Neural cell (in vitro differentiated cells): ENCODE measurements at regions not wholly inside any gene's neighbourhood (a gene's known extent, or its start where the extent isn't known, plus 50 kb on each side); places are given as distances from the start of the nearest gene placed in this dataset.

ENCODE experiments used
- H2AFZ ChIP-seq: fragments of 200-600, 300-800 bp; sonication (generic), shearing (Covaris generic); 2 replicates; pipeline ENCODE4 v1.6.0; 2014; ENCODE audit warnings: low read depth, mild to moderate bottlenecking, antibody characterized with exemption, low read length, moderate library complexity
- H3F3A ChIP-seq: fragments of 200-600 bp; shearing (Covaris generic); 2 replicates; pipeline ENCODE4 v1.6.1; 2016; ENCODE audit warnings: mild to moderate bottlenecking, moderate library complexity, mixed read lengths, antibody characterized with exemption, low read length; ENCODE audit not compliant: insufficient read depth, poor library complexity, severe bottlenecking
- H3K27ac ChIP-seq: fragments of 200-600, 300-800 bp; sonication (generic), shearing (Covaris generic); 2 replicates; pipeline ENCODE4 v1.5.1; 2014; ENCODE audit warnings: mild to moderate bottlenecking, low read length, moderate library complexity
- H3K27me3 ChIP-seq: fragments of 300-800, 200-600 bp; sonication (generic), shearing (Covaris generic); 2 replicates; pipeline ENCODE4 v1.6.0; 2014; ENCODE audit warnings: mild to moderate bottlenecking, low read depth, low read length, moderate library complexity; ENCODE audit not compliant: insufficient read depth
- H3K36me3 ChIP-seq: fragments of 300-800, 200-600 bp; sonication (generic), shearing (Covaris generic); 2 replicates; pipeline ENCODE4 v1.5.1; 2014; ENCODE audit warnings: mild to moderate bottlenecking, antibody characterized with exemption, low read length, moderate library complexity; ENCODE audit not compliant: insufficient read depth
- H3K4me2 ChIP-seq: fragments of 300-800, 200-600 bp; sonication (generic), shearing (Covaris generic); 2 replicates; pipeline ENCODE4 v1.6.0; 2014; ENCODE audit warnings: mild to moderate bottlenecking, low read length
- H3K4me3 ChIP-seq: fragments of 300-800, 200-600 bp; sonication (generic), shearing (Covaris generic); 2 replicates; pipeline ENCODE4 v1.5.1; 2014; ENCODE audit warnings: mild to moderate bottlenecking, low read length, moderate library complexity
- H3K79me2 ChIP-seq: fragments of 200-600 bp; shearing (Covaris generic); replicated peaks from 2 replicates; pipeline ENCODE4 v1.6.0; 2014; ENCODE audit warnings: mild to moderate bottlenecking, low read length, moderate library complexity; ENCODE audit not compliant: insufficient read depth
- H3K9ac ChIP-seq: fragments of 300-800, 200-600 bp; sonication (generic), shearing (Covaris generic); 2 replicates; pipeline ENCODE4 v1.6.1; 2016; ENCODE audit warnings: mild to moderate bottlenecking, low read length, mixed read lengths
- H3K9me2 ChIP-seq: fragments of 200-600 bp; shearing (Covaris generic); 2 replicates; pipeline ENCODE4 v1.6.1; 2016; ENCODE audit warnings: mild to moderate bottlenecking, low read length, mixed read lengths; ENCODE audit not compliant: insufficient read depth
- H3K9me3 ChIP-seq: fragments of 200-600, 300-800 bp; sonication (generic), shearing (Covaris generic); 2 replicates; pipeline ENCODE4 v1.6.1; 2016; ENCODE audit warnings: mild to moderate bottlenecking, mixed run types, low read length, moderate library complexity, mixed read lengths
- H4K20me1 ChIP-seq: fragments of 200-600 bp; shearing (Covaris generic); 2 replicates; pipeline ENCODE4 v1.6.1; 2016; ENCODE audit warnings: mild to moderate bottlenecking, mixed run types; ENCODE audit not compliant: insufficient read depth
- CTCF ChIP-seq: fragments of 450-650 bp; IDR thresholded peaks from 2 replicates; pipeline ENCODE4 v1.5.1; 2014; ENCODE audit warnings: antibody characterized with exemption, mild to moderate bottlenecking, moderate library complexity; ENCODE audit not compliant: poor library complexity, severe bottlenecking
- EP300 ChIP-seq: fragments of 450-650 bp; conservative IDR thresholded peaks from 2 replicates; pipeline ENCODE4 v1.6.1; 2014; ENCODE audit warnings: antibody characterized with exemption, mild to moderate bottlenecking, moderate library complexity; ENCODE audit not compliant: poor library complexity, severe bottlenecking
- EZH2 ChIP-seq: fragments of 200-600, 300-800 bp; shearing (Covaris generic), sonication (generic); IDR thresholded peaks from 2 replicates; pipeline ENCODE4 v1.6.1; 2014; ENCODE audit warnings: antibody characterized with exemption, low read length, borderline replicate concordance, mild to moderate bottlenecking; ENCODE audit not compliant: insufficient read depth, poor library complexity, severe bottlenecking
- MXI1 ChIP-seq: fragments of 450-650 bp; conservative IDR thresholded peaks from 2 replicates; pipeline ENCODE4 v1.6.1; 2014; ENCODE audit warnings: antibody characterized with exemption, mild to moderate bottlenecking; ENCODE audit not compliant: poor library complexity, severe bottlenecking
- POLR2AphosphoS5 ChIP-seq: IDR thresholded peaks from 2 replicates; pipeline ENCODE4 v1.6.1; 2012
- RAD21 ChIP-seq: fragments of 450-650 bp; conservative IDR thresholded peaks from 2 replicates; pipeline ENCODE4 v1.6.1; 2014; ENCODE audit warnings: antibody characterized with exemption, mild to moderate bottlenecking, moderate library complexity
- REST ChIP-seq: IDR thresholded peaks from 2 replicates; pipeline ENCODE4 v1.6.1; 2012; ENCODE audit warnings: borderline replicate concordance
- SMC3 ChIP-seq: fragments of 450-650 bp; conservative IDR thresholded peaks from 2 replicates; pipeline ENCODE4 v1.6.1; 2014; ENCODE audit warnings: antibody characterized with exemption, mild to moderate bottlenecking, moderate library complexity; ENCODE audit not compliant: poor library complexity
- TAF1 ChIP-seq: IDR thresholded peaks from 2 replicates; pipeline ENCODE4 v1.6.1; 2012; ENCODE audit warnings: low read depth

- no peaks in the 10 kb centered on the region for H3K36me3 ChIP-seq
- no peaks in the 10 kb centered on the region for H3K9me2 ChIP-seq
- H2AFZ ChIP-seq: no peak overlapping the region
- H3K27me3 ChIP-seq: no peaks in the 10 kb centered on the region
- H3K27ac ChIP-seq: no peak overlapping the region
- TF ChIP-seq SMC3: no peak
- no peak for TF ChIP-seq TAF1
- TF ChIP-seq RAD21: no peak
- TF ChIP-seq POLR2AphosphoS5: no peak
- no peak for TF ChIP-seq MXI1
- no peak for TF ChIP-seq CTCF
- no peak for TF ChIP-seq REST
- no peak for TF ChIP-seq EP300
- no peak for TF ChIP-seq EZH2
- H3K9me3 ChIP-seq: no peaks in the 10 kb centered on the region
- H3K9ac ChIP-seq: no peak overlapping the region
- H3F3A ChIP-seq: no peaks in the 10 kb centered on the region
- H4K20me1 ChIP-seq: no peaks in the 10 kb centered on the region
- H3K4me3 ChIP-seq: no peak overlapping the region
- no peak overlapping the region for H3K4me2 ChIP-seq
- no peaks in the 10 kb centered on the region for H3K79me2 ChIP-seq
Observed at GRCh38 chr4:147371661-147372060, 109.2 kb upstream of the EDNRA start.

- no peaks in the 10 kb centered on the region for H3K36me3 ChIP-seq
- no peaks in the 10 kb centered on the region for H4K20me1 ChIP-seq
- no peaks in the 10 kb centered on the region for H3K79me2 ChIP-seq
- no peaks in the 10 kb centered on the region for H3K9me3 ChIP-seq
- H3F3A ChIP-seq: no peaks in the 10 kb centered on the region
- H2AFZ ChIP-seq: no peak overlapping the region
- H3K9me2 ChIP-seq: no peaks in the 10 kb centered on the region
- TF ChIP-seq EP300 (no peak), REST (no peak), MXI1 (no peak), EZH2 (no peak), RAD21 (no peak)
- H3K4me2 ChIP-seq: no peak overlapping the region
- no peak overlapping the region for H3K4me3 ChIP-seq
- no peaks in the 10 kb centered on the region for H3K27me3 ChIP-seq
- H3K27ac ChIP-seq: no peak overlapping the region
- no peak overlapping the region for H3K9ac ChIP-seq
Observed at GRCh38 chr4:147378780-147379179, 102.1 kb upstream of the EDNRA start.
